Endothelial cell of umbilical vein (primary cell): ENCODE measurements at regions not wholly inside any gene's neighbourhood (a gene's known extent, or its start where the extent isn't known, plus 50 kb on each side); places are given as distances from the start of the nearest gene placed in this dataset.

Experiments used
- BruUV-seq: library from RNA; stranded (reverse); fragments of 400-500 nt; replicated peaks from 2 replicates; lab custom pipeline; 2021; lab: Mats Ljungman, UMichigan
- CTCF ChIA-PET: fragments of 300-600, 350-600 bp; sonication (Branson Sonifier 250); formaldehyde crosslinking; loops from one replicate; lab custom pipeline; 2021; ENCODE audit warnings: antibody characterized with exemption, inconsistent platforms; lab: Charles Lee
- POLR2A ChIA-PET: fragments of 300-600, 350-600 bp; sonication (Branson Sonifier 250); formaldehyde crosslinking; loops from one replicate; lab custom pipeline; 2021; ENCODE audit warnings: antibody characterized with exemption, inconsistent platforms; lab: Charles Lee
- DNase-seq: peaks from one replicate; pipeline ENCODE4 v3.0.0-alpha.2; 2011; ENCODE audit warnings: low read depth, low spot score
- FAIRE-seq: peaks from 2 replicates; lab custom pipeline; 2011; peaks lifted over from hg19 to GRCh38; lab: Jason Lieb, UNC
- H2AFZ ChIP-seq: 2 replicates; pipeline ENCODE4 v1.6.0; 2012; ENCODE audit warnings: low read depth, low read length, control low read depth, inconsistent platforms
- H3K27ac ChIP-seq: 2 replicates; pipeline ENCODE4 v1.5.1; 2011; ENCODE audit warnings: low read depth, mild to moderate bottlenecking, control low read depth, low read length, moderate library complexity; ENCODE audit not compliant: insufficient read depth
- H3K27me3 ChIP-seq, 2 experiments: 2 replicates each; pipeline versions ENCODE4 v1.6.0 to v1.6.1; 2011; ENCODE audit warnings: low read length in 2 of 2, mixed read lengths in 1 of 2; ENCODE audit not compliant: control insufficient read depth in 2 of 2, insufficient read depth in 2 of 2
- H3K36me3 ChIP-seq, 2 experiments: 2 replicates in 1 of 2; 3 replicates in 1 of 2; pipeline ENCODE4 v1.5.1; 2011; ENCODE audit warnings: low read length in 2 of 2, mild to moderate bottlenecking in 1 of 2, moderate library complexity in 1 of 2; ENCODE audit not compliant: control insufficient read depth in 2 of 2, insufficient read depth in 2 of 2; ENCODE audit errors: extremely low read depth in 1 of 2
- H3K4me1 ChIP-seq: 3 replicates; pipeline ENCODE4 v1.5.1; 2011; ENCODE audit warnings: mild to moderate bottlenecking, low read length; ENCODE audit not compliant: control insufficient read depth, insufficient read depth; ENCODE audit errors: extremely low read depth
- H3K4me2 ChIP-seq: 2 replicates; pipeline ENCODE4 v1.6.1; 2011; ENCODE audit warnings: low read length, control low read depth, mixed read lengths; ENCODE audit not compliant: insufficient read depth
- H3K4me3 ChIP-seq, 3 experiments: fragments of 200-600 bp in 1 of 3; sonication (generic), shearing (Covaris generic) in 1 of 3; replicated peaks in 1 of 3; 2 replicates each; pipeline ENCODE4 v1.5.1; 2011 to 2016; ENCODE audit warnings: control low read depth in 3 of 3, low read length in 3 of 3, mild to moderate bottlenecking in 2 of 3, inconsistent platforms in 1 of 3, low read depth in 1 of 3, moderate library complexity in 1 of 3; ENCODE audit not compliant: insufficient read depth in 1 of 3
- H3K79me2 ChIP-seq: 2 replicates; pipeline ENCODE4 v1.6.0; 2012; ENCODE audit warnings: low read length, inconsistent platforms; ENCODE audit not compliant: control insufficient read depth, insufficient read depth
- H3K9ac ChIP-seq: replicated peaks from 2 replicates; pipeline ENCODE3; 2011; ENCODE audit warnings: low read length, control low read depth; ENCODE audit not compliant: insufficient read depth; ENCODE audit errors: extremely low read depth
- H3K9me1 ChIP-seq: replicated peaks from 3 replicates; pipeline ENCODE4 v1.6.0; 2011; ENCODE audit warnings: mild to moderate bottlenecking, low read length; ENCODE audit not compliant: control insufficient read depth, insufficient read depth; ENCODE audit errors: extremely low read depth
- H3K9me3 ChIP-seq: replicated peaks from 2 replicates; pipeline ENCODE4 v1.5.1; 2012; ENCODE audit warnings: low read length, inconsistent platforms; ENCODE audit not compliant: control insufficient read depth, insufficient read depth
- H4K20me1 ChIP-seq: replicated peaks from 2 replicates; pipeline ENCODE3; 2011; ENCODE audit warnings: mild to moderate bottlenecking, low read length; ENCODE audit not compliant: control insufficient read depth, insufficient read depth; ENCODE audit errors: extremely low read depth
- CTCF ChIP-seq, 2 donors: IDR thresholded peaks; 1 replicate in 1 of 2; 2 replicates in 1 of 2; pipeline ENCODE4 v1.5.1; 2011; ENCODE audit warnings: low read length in 2 of 2, mild to moderate bottlenecking in 2 of 2, moderate library complexity in 2 of 2, control low read depth in 1 of 2, inconsistent platforms in 1 of 2, low read depth in 1 of 2; ENCODE audit not compliant: insufficient read depth in 1 of 2; ENCODE audit errors: extremely low read depth in 1 of 2
- EZH2 ChIP-seq: IDR thresholded peaks from 2 replicates; pipeline ENCODE4 v1.6.1; 2012; ENCODE audit warnings: borderline replicate concordance, low read depth, mild to moderate bottlenecking, moderate library complexity, low read length, inconsistent platforms; ENCODE audit not compliant: severe bottlenecking
- GATA2 ChIP-seq: IDR thresholded peaks from 2 replicates; pipeline ENCODE4 v1.7.0; 2011; ENCODE audit warnings: low read depth, mild to moderate bottlenecking, moderate library complexity, mixed read lengths, low read length; ENCODE audit not compliant: insufficient read length, insufficient read depth
- JUN ChIP-seq: IDR thresholded peaks from 2 replicates; pipeline ENCODE4 v1.6.1; 2011; ENCODE audit warnings: borderline replicate concordance, low read depth; ENCODE audit not compliant: insufficient read length, insufficient read depth
- MAX ChIP-seq: IDR thresholded peaks from 2 replicates; pipeline ENCODE4 v1.6.1; 2011; ENCODE audit not compliant: insufficient read depth, insufficient read length
- MYC ChIP-seq: IDR thresholded peaks from one replicate; pipeline ENCODE4 v1.6.1; 2011; ENCODE audit warnings: mild to moderate bottlenecking, low read depth, low read length
- POLR2A ChIP-seq: IDR thresholded peaks from 2 replicates; pipeline ENCODE4 v1.6.1; 2012; ENCODE audit warnings: low read depth, mild to moderate bottlenecking, control low read depth, low read length
- POLR2AphosphoS5 ChIP-seq: IDR thresholded peaks from 2 replicates; pipeline ENCODE4 v1.6.1; 2012; ENCODE audit warnings: low read depth, mild to moderate bottlenecking, control low read depth, low read length, moderate library complexity; ENCODE audit not compliant: insufficient read depth
- dilution Hi-C: fragments of 300-500 bp; cut with MboI; formaldehyde crosslinking; loops from one replicate; pipeline ENCODE4 v1.15.0; 2019; ENCODE audit warnings: low sequenced_read_pairs; ENCODE audit not compliant: extremely low pct_ligation_motif_present
- intact Hi-C: fragments of 100-400 bp; cut with micrococcal nuclease; formaldehyde crosslinking; loops from one replicate; pipeline ENCODE4 v1.10.0; 2022

- no TSS peak for BruUV-seq
- Histone ChIP-seq H3K36me3 (no peaks in the 10 kb centered on the region), H3K4me2 (no peak overlapping the region), H3K27me3 (no peaks in the 10 kb centered on the region), H3K9ac (no peak overlapping the region), H3K4me1 (no peaks in the 10 kb centered on the region), H3K9me1 (no peaks in the 10 kb centered on the region), H3K27ac (no peak overlapping the region), H3K4me3 (no peak overlapping the region), H3K79me2 (no peaks in the 10 kb centered on the region), H4K20me1 (no peaks in the 10 kb centered on the region), H3K9me3 (no peaks in the 10 kb centered on the region), H2AFZ (no peak overlapping the region)
- TF ChIP-seq POLR2A = no peak
- TF ChIP-seq GATA2 = no peak
- TF ChIP-seq CTCF (IDR thresholded peaks at IDR 0.05; ENCODE audit: extremely low read depth in 1 of 2, insufficient read depth in 1 of 2, low read depth in 1 of 2, low read length in 2 of 2) = no peak
- TF ChIP-seq EZH2 = no peak
- TF ChIP-seq POLR2AphosphoS5 = no peak
- no peak for TF ChIP-seq MAX
- no peak for TF ChIP-seq JUN
- no peak for TF ChIP-seq MYC
- no peak for DNase-seq
- ChIA-PET POLR2A (no interaction called here), CTCF (no interaction called here)
- dilution Hi-C loops = no loop called here
- intact Hi-C loops = no loop called here
- no peak for FAIRE-seq
These were observed 108.4 kb downstream of the MSX2 start for GRCh38 chr5:174832811-174833210.
